GM12878 (cell line): ENCODE measurements at regions not wholly inside any gene's neighbourhood (a gene's known extent, or its start where the extent isn't known, plus 50 kb on each side); places are given as distances from the start of the nearest gene placed in this dataset.

Source experiments
- ATAC-seq: fragments of 200-7000 bp; cut with Tn5 transposase; 3 replicates; pipeline ENCODE4 v1.9.1; 2020; ENCODE audit warnings: mild to moderate bottlenecking, moderate library complexity
- BruUV-seq: library from RNA; stranded (reverse); fragments of 400-500 nt; replicated peaks from 2 replicates; lab custom pipeline; 2021; lab: Mats Ljungman, UMichigan
- CTCF ChIA-PET: fragments of 300-600 bp; sonication (Branson Sonifier 250); formaldehyde crosslinking; extraction: SDS; loops from one replicate; lab custom pipeline; 2021; ENCODE audit warnings: inconsistent platforms; lab: Yijun Ruan, JAX
- POLR2A ChIA-PET: fragments of 350-600 bp; formaldehyde crosslinking; extraction: SDS; loops from one replicate; lab custom pipeline; 2021; ENCODE audit warnings: inconsistent platforms; lab: Charles Lee
- RAD21 ChIA-PET: fragments of 300-600 bp; sonication (Branson Sonifier 250); formaldehyde crosslinking; loops from one replicate; lab custom pipeline; 2023; ENCODE audit warnings: antibody characterized with exemption; ENCODE audit not compliant: unreplicated experiment; lab: Charles Lee
- SMC1A ChIA-PET: fragments of 300-600 bp; sonication (Branson Sonifier 250); formaldehyde crosslinking; loops from one replicate; lab custom pipeline; 2023; ENCODE audit not compliant: unreplicated experiment, uncharacterized antibody; lab: Charles Lee
- DNase-seq: peaks from one replicate; pipeline ENCODE4 v3.0.0-alpha.2; 2011; ENCODE audit warnings: low read depth, low spot score
- FAIRE-seq: peaks from 3 replicates; lab custom pipeline; 2011; peaks lifted over from hg19 to GRCh38; lab: Jason Lieb, UNC
- H2AFZ ChIP-seq: 2 replicates; pipeline ENCODE4 v1.6.0; 2011; ENCODE audit warnings: low read depth, low read length, control low read depth; ENCODE audit not compliant: control insufficient read depth
- H3K27ac ChIP-seq: 2 replicates; pipeline ENCODE4 v1.5.1; 2011; ENCODE audit warnings: control low read depth; ENCODE audit not compliant: control insufficient read depth, insufficient read depth
- H3K27me3 ChIP-seq, 2 experiments: replicated peaks in 1 of 2; 2 replicates each; pipeline versions ENCODE4 v1.6.0 to v1.6.1; 2011; ENCODE audit warnings: low read length in 1 of 2; ENCODE audit not compliant: control insufficient read depth in 2 of 2, insufficient read depth in 2 of 2
- H3K36me3 ChIP-seq, 2 experiments: 2 replicates each; pipeline ENCODE4 v1.5.1; 2011; ENCODE audit warnings: low read length in 1 of 2; ENCODE audit not compliant: control insufficient read depth in 2 of 2, insufficient read depth in 2 of 2
- H3K4me1 ChIP-seq: 2 replicates; pipeline ENCODE4 v1.6.1; 2011; ENCODE audit warnings: mild to moderate bottlenecking, low read length, moderate library complexity, mixed read lengths; ENCODE audit not compliant: control insufficient read depth, insufficient read depth
- H3K4me2 ChIP-seq: 2 replicates; pipeline ENCODE4 v1.6.0; 2011; ENCODE audit warnings: control low read depth; ENCODE audit not compliant: control insufficient read depth, insufficient read depth
- H3K4me3 ChIP-seq: fragments of 200-600 bp; sonication (generic); 2 replicates; pipeline ENCODE4 v1.5.1; 2016
- H3K79me2 ChIP-seq: 2 replicates; pipeline ENCODE4 v1.6.0; 2011; ENCODE audit warnings: low read length; ENCODE audit not compliant: control insufficient read depth, insufficient read depth
- H3K9ac ChIP-seq: 2 replicates; pipeline ENCODE4 v1.8.0; 2011; ENCODE audit warnings: low read length, control low read depth, mixed read lengths; ENCODE audit not compliant: control insufficient read depth, insufficient read depth
- H3K9me3 ChIP-seq: replicated peaks from 3 replicates; pipeline ENCODE4 v1.5.1; 2011; ENCODE audit warnings: mild to moderate bottlenecking, low read length; ENCODE audit not compliant: control insufficient read depth, insufficient read depth
- H4K20me1 ChIP-seq: 2 replicates; pipeline ENCODE4 v1.6.0; 2011; ENCODE audit not compliant: control insufficient read depth, insufficient read depth
- ASH2L ChIP-seq: fragments of 300-600, 200-600 bp; sonication (generic); IDR thresholded peaks from 2 replicates; pipeline ENCODE4 v1.6.1; 2017; ENCODE audit warnings: low read depth, mild to moderate bottlenecking, borderline replicate concordance
- BHLHE40 ChIP-seq, 2 experiments: fragments of 450-650 bp in 1 of 2; IDR thresholded peaks; 2 replicates each; pipeline ENCODE4 v1.6.1; 2011 to 2017; ENCODE audit warnings: low read depth in 2 of 2, borderline replicate concordance in 1 of 2, improper control_type of control experiment in 1 of 2, low read length in 1 of 2, mild to moderate bottlenecking in 1 of 2
- CBFB ChIP-seq: IDR thresholded peaks from 2 replicates; pipeline ENCODE4 v1.6.1; 2016; ENCODE audit warnings: antibody characterized with exemption, low read depth
- IKZF2 ChIP-seq, 2 experiments: fragments of 450-650 bp; IDR thresholded peaks; 2 replicates each; pipeline ENCODE4 v1.6.1; 2017; ENCODE audit warnings: mild to moderate bottlenecking in 2 of 2, moderate library complexity in 2 of 2
- KDM1A ChIP-seq: fragments of 200-600 bp; sonication (generic); IDR thresholded peaks from 2 replicates; pipeline ENCODE4 v1.6.1; 2016; ENCODE audit warnings: borderline replicate concordance
- LARP7 ChIP-seq: fragments of 450-650 bp; IDR thresholded peaks from 2 replicates; pipeline ENCODE4 v1.6.1; 2017; ENCODE audit warnings: mild to moderate bottlenecking
- MTA3 ChIP-seq: IDR thresholded peaks from 2 replicates; pipeline ENCODE4 v1.6.1; 2012; ENCODE audit warnings: low read length, inconsistent platforms, borderline replicate concordance
- NR2F1 ChIP-seq: fragments of 450-650 bp; conservative IDR thresholded peaks from 2 replicates; pipeline ENCODE4 v1.6.1; 2017; ENCODE audit warnings: mild to moderate bottlenecking
- PKNOX1 ChIP-seq: fragments of 450-650 bp; IDR thresholded peaks from 2 replicates; pipeline ENCODE4 v1.6.1; 2016; ENCODE audit warnings: mild to moderate bottlenecking
- RB1 ChIP-seq: fragments of 450-650 bp; formaldehyde crosslinking; IDR thresholded peaks from 2 replicates; pipeline ENCODE4 v1.6.1; 2017; ENCODE audit warnings: mild to moderate bottlenecking, borderline replicate concordance
- SMC3 ChIP-seq: IDR thresholded peaks from 2 replicates; pipeline ENCODE4 v1.6.1; 2011; ENCODE audit warnings: low read length, improper control_type of control experiment, borderline replicate concordance
- SP1 ChIP-seq: IDR thresholded peaks from one replicate; pipeline ENCODE4 v1.6.1; 2011; ENCODE audit warnings: low read depth, low read length
- SPI1 ChIP-seq: IDR thresholded peaks from 2 replicates; pipeline ENCODE4 v1.6.1; 2011; ENCODE audit warnings: low read depth, mild to moderate bottlenecking, low read length, moderate library complexity, borderline replicate concordance; ENCODE audit not compliant: insufficient read depth
- TCF3 ChIP-seq: IDR thresholded peaks from 2 replicates; pipeline ENCODE4 v1.6.1; 2012; ENCODE audit warnings: low read depth, mild to moderate bottlenecking, low read length, borderline replicate concordance; ENCODE audit not compliant: insufficient read depth
- WGBS: methylation state at CpG from one replicate; pipeline ENCODE4 v1.1.6; 2016; ENCODE audit warnings: low lambda C conversion rate; ENCODE audit not compliant: insufficient replicate concordance, insufficient coverage; ENCODE audit errors: missing lambda C conversion rate; 5-methylcytosine and 5-hydroxymethylcytosine counted together
- in situ Hi-C: fragments of 300-500 bp; cut with MboI; formaldehyde crosslinking; loops from 9 replicates; pipeline ENCODE4 v1.14.3; 2018; ENCODE audit warnings: mixed read lengths
- intact Hi-C: fragments of 100-400 bp; cut with micrococcal nuclease; formaldehyde crosslinking; loops from one replicate; pipeline ENCODE4 v1.14.2; 2022; ENCODE audit not compliant: unreplicated experiment

- TF ChIP-seq BHLHE40 (IDR thresholded peaks at IDR 0.05; ENCODE audit: borderline replicate concordance in 1 of 2, low read depth in 2 of 2, low read length in 1 of 2) = no peak
Measured at GRCh38 chr4:31009926-31010325, 289.8 kb downstream of the PCDH7 start (continued).

GRCh38 chr4:31015123-31015522 lies 295.0 kb downstream of the PCDH7 start:
- H2AFZ ChIP-seq = no peak overlapping the region
- no peaks in the 10 kb centered on the region for H3K79me2 ChIP-seq
- H3K27ac ChIP-seq = no peak overlapping the region
- no peaks in the 10 kb centered on the region for H3K27me3 ChIP-seq
- H3K4me2 ChIP-seq = no peak overlapping the region
- no peak for DNase-seq
- H3K4me3 ChIP-seq = no peak overlapping the region
- SMC1A ChIA-PET = no interaction called here
- H4K20me1 ChIP-seq = no peaks in the 10 kb centered on the region
- TF ChIP-seq SMC3 (no peak), NR2F1 (no peak), MTA3 (no peak), RB1 (no peak), IKZF2 (IDR thresholded peaks at IDR 0.05) (no peak), CBFB (no peak), SP1 (no peak), LARP7 (no peak), SPI1 (no peak), KDM1A (no peak), PKNOX1 (no peak), TCF3 (no peak), ASH2L (no peak)
- TF ChIP-seq, all 136 proteins: peak for 0
- Histone ChIP-seq H3K4me1 (no peaks in the 10 kb centered on the region), H3K9me3 (no peaks in the 10 kb centered on the region), H3K36me3 (no peaks in the 10 kb centered on the region), H3K9ac (no peak overlapping the region)
- RAD21 ChIA-PET = no interaction called here
- no peak for ATAC-seq
- BruUV-seq = no TSS peak
- intact Hi-C loops (no loop called here), in situ Hi-C loops (no loop called here)
- POLR2A ChIA-PET = no interaction called here
- CTCF ChIA-PET = no interaction called here
- no peak for FAIRE-seq
- WGBS = 29% methylated on average over 3 of the region's 3 CpGs
